HT-29 (cell line): ENCODE measurements at regions not wholly inside any gene's neighbourhood (a gene's known extent, or its start where the extent isn't known, plus 50 kb on each side); places are given as distances from the start of the nearest gene placed in this dataset.
"Not testable (repeated sequence)": the region's sequence is repeated elsewhere in the genome, so short reads cannot be mapped to it uniquely, and the experiment has no call there.

Experiments used
- DNase-seq: peaks from one replicate; pipeline ENCODE4 v3.0.0-alpha.2; 2015; ENCODE audit warnings: low spot score

- DNase-seq = not testable (repeated sequence)
These were observed 61.0 kb downstream of the SPDYE17 start for GRCh38 chr7:76971201-76971600.

GRCh38 chr7:76969892-76970291 lies 62.3 kb downstream of the SPDYE17 start:
- DNase-seq = not testable (repeated sequence)

DNA sequence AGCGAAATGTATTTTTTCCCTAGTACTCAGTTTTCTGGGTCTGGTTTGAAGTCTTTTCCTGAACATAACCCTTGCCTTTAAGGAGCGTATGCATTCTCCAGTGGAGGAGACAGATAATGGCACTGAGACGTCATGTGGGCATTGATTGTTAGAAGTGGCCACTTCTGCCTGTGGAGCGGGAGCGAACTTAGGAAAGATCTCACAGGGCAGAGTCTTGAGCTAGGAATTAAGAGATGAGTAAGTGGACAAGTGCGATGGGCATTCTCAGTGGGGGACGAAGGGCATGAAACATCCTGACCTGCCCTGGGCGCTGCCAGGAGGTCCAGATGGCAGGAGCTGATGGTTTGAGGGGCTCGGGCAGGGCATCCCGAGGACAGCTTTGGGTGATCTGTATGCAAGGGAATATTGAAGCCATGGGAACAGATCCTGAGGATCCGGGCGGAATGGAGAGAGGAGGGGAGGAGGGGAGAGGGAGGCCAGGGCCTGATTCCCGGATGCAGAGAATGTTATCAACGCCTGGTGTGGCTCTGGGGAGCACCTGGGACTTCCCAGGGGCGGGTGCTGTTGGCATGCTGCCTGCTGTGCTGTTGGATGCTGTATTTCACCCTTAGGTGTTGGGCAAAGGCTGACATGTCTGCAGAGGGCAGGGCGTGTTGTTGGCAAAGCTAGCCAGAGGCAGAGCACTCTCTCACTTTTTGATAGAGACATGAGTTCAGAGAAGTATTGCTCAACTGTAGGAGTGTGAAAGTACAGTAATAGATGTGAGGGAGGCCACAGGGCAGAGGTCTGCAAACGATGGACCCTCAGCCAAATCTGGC lies 66.2 kb downstream of the SPDYE17 start:
- DNase-seq = peak; percentile 8

DNA sequence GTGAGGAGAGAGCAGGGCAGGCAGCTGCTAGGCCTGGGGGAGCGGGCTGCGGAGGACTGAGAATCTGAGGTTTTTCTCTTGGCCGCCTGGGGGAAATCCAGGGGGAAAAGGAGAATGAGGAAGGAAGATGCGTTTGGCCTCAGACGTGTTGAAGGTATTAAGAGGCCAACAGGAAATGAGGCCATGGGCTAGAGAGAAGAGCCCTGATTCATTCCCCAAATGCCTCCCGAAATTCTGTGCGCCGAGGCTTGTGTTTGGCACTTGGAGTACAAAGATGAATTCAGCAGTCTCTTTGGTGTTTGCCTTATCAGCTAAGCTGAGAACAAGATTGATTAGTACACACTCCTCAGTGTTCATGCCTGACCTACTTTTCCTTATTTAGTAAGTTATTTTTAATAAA lies 68.1 kb downstream of the SPDYE17 start:
- not testable (repeated sequence) for DNase-seq

- not testable (repeated sequence) for DNase-seq
These were observed 69.1 kb downstream of the SPDYE17 start for GRCh38 chr7:76963061-76963460.

GRCh38 chr7:76960400-76960986 lies 71.7 kb downstream of the SPDYE17 start:
- not testable (repeated sequence) for DNase-seq

DNA sequence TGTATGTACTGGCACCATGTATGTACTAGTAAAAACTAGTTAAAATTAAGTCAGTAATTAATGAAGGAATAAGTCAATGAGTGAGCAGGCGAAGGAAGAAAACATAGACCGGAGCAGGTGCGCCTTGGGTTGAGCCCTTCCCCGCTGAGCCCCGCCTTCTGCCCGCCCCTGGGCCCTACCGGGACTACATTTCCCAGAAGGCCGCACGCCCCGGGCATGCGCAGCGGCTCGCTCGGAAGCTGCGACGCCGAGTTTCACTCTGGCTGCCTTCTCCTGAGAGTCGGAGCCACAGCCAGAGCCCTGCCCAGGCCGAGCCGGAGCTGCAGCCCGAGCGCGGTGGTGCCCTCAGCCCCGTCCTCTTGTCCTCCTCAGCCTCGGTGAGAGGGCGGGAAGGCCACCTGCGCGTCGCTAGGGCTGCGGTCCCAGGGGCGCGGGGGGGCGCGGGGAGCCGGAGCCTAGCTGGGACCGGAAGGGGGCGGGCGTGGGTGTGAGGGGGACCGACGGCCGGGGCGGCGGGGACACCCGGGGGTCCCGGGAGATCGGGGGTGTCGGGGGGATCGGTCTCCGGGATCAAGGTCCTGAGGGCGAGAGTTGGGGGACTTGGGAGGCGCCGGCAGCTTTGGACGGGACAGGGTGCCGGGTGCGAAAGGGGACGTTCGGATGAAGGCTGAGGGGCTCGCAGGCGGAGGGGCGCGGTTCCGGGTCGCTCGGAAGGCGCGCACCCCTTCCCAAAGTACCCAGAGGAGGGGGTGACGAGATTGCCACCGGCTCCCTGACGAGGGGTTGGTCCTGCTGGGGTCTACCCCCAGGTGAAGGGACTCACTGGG lies 72.4 kb downstream of the SPDYE17 start:
- not testable (repeated sequence) for DNase-seq

- DNase-seq = not testable (repeated sequence)
These were observed 75.6 kb downstream of the SPDYE17 start for GRCh38 chr7:76956531-76956930.

GRCh38 chr7:76955124-76955523 lies 77.0 kb downstream of the SPDYE17 start:
- not testable (repeated sequence) for DNase-seq

DNA sequence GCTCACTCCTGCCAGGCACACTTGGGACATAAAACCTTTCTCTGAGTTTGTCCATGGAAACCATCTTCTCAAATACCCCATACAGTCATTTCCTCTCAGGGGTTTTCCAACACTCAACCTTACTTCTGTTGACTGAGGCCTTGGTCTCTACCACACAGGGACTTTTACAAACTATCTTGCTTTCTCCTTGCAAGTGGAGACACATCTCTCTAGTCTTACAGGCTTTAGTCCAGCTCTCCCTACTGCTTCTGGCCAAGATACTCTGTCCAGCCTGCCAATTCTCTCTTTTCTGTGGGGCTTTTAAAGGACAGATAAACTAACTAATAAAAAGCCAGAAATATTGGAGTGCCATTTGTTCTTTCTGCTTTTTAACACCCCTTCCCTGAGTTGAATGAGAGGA lies 87.6 kb downstream of the SPDYE17 start:
- DNase-seq = not testable (repeated sequence)

DNA sequence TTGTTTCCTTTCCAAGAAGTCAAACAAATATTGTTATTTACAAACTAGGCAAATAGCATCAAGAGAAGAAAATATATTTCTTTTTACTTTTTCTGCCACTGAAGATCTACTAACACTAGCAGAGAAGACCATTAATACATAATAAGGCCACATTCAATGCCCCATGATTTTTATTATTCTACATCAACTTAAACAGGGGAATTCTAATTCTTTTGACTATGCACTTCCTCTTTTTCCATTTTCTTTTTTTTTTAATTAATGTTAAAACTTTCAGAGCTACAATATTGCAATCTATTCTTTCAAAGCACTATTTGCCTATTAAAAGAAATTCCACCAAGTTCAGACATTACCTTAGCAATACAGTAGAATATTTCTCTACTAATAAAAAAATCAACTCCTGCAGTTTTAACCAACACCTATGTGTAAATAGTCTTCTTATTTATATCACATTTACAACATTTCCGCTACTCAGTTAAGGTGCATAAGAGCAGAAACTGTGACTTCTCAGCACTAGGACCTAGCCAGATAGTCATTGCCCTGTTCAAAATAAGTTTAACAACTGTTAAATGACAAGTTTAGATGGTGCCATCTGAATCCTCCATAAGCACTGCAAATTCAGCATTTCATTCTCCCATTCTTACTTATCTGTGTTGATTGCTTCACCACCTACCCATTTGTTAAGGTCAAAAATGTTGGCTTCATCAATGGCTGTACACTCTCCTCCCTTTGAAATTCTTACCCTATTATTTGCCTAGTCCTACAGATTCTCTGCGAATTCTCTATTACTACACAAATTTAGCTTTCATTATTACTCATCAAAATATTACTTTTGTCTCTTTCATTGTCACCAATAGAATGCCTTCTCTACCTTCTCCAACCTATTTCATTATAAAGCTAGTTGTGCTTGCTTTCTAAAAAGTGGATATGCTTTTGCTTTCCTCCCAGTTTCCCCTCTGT lies 90.1 kb downstream of the SPDYE17 start:
- DNase-seq = not testable (repeated sequence)

DNA sequence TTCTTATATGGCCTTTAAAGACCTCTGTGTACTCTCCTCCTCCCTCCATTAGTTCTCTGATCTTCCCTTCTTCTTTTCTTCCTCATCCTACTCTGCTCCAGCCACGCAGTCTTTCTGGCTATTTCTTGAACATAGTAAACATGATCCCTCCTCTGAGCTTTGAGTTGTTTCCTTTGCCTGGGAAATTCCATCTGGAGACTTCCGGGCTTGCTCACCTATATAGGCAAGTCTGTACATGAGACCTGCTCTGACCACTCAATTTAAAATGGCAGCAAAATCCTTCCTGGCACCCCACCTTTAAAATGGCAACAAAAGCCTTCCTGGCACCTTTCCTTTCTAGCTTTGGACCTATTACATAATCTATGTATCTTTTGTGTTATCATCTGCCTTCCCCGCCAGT lies 94.4 kb downstream of the SPDYE17 start:
- not testable (repeated sequence) for DNase-seq

- not testable (repeated sequence) for DNase-seq
These were observed 94.8 kb downstream of the SPDYE17 start for GRCh38 chr7:76937330-76937729.

DNA sequence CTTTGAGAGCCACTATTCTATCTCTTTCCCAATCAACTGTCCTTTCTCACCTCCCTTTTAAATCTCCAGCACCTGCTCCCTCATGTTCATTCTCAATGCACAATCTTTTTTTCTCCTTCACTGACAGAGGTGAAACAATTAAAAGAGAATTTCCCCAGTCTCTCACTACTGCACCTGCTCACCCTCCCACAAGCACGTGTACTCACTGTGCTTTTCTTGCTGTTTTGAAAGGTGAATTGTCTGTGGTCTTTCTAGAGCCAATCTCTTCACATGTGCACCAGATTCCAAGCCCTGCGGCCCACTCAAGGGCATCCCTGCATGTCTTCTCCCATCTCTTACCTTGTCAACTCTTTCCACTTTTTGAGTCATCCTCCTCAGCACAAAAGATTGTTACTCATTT lies 95.8 kb downstream of the SPDYE17 start:
- not testable (repeated sequence) for DNase-seq

GRCh38 chr7:76934711-76935110 lies 97.5 kb downstream of the SPDYE17 start:
- not testable (repeated sequence) for DNase-seq

- not testable (repeated sequence) for DNase-seq
These were observed 99.2 kb downstream of the SPDYE17 start for GRCh38 chr7:76932957-76933356.

DNA sequence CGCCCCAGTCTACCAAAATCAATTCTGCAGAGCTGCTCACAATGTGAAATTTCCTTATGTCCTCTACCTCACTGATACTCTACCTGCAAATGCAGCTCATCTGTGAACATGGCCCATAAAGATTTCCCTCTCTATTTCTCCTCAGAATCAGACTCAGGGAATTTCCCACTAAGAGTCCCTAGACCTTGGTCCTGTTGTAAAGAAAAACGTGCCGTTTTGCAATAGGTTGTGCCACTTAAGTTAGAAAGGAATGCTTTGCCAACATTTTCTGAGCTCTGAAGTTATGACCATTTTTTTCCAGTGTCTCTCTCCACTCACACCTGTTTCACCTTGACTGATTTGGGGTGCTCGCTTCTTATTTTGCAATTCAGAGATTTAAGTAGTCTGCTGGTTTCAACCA lies 100.7 kb downstream of the SPDYE17 start:
- DNase-seq = not testable (repeated sequence)

- DNase-seq = not testable (repeated sequence)
These were observed 101.7 kb downstream of the SPDYE17 start for GRCh38 chr7:76930416-76930815.

DNA sequence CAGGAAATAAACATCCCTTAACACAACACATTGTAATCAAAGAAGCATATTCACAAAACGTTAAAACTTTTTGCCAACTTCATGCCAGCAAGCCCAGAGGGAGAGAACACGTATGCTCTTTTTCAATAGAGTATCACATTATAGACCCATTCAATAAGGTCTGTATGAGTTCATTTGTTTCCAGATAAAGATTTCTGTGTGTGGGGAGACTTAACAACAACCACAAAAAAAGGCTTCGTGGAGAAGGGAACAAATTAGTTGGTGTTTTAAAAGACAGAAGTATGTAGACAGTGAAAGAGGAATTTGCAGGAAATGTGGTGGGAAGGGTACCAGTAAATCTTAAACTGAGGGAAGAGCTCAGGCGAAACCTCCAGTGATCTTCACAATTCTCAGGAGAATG lies 103.4 kb downstream of the SPDYE17 start:
- not testable (repeated sequence) for DNase-seq

DNA sequence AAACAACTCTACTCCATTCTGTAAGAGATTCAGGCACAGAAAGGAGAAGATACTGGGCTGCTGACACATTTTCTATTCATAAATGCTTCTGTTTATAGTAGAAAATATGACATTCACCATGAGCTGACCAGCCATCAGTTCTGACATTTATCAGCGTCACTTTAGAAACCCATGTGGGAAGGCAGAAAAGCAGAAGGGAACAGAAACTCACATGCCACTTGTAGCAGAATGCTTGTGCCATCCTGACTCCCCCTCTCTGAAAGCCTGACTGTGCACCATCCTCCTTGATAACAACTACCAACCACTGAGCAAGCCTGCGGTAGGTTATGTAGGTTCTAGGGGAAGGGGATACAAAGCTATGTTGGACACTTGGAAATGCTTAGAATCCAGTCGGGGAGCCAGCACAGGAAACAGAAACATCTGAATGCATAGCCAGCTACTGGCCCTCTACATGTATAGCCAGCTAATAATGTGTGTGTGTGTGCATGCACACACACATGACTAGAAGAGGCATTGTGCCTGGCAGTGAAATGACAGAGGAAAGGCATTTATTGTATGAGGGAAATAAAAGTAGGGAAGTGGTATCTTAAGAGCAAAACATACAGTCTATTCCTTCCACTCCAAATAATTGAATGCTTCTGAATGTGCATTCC lies 104.3 kb downstream of the SPDYE17 start:
- DNase-seq = not testable (repeated sequence)
